ENCODE measurements at regions not wholly inside any gene's neighbourhood (a gene's known extent, or its start where the extent isn't known, plus 50 kb on each side); places are given as distances from the start of the nearest gene placed in this dataset.
"Not testable (repeated sequence)": the region's sequence is repeated elsewhere in the genome, so short reads cannot be mapped to it uniquely, and the experiment has no call there.

DNA sequence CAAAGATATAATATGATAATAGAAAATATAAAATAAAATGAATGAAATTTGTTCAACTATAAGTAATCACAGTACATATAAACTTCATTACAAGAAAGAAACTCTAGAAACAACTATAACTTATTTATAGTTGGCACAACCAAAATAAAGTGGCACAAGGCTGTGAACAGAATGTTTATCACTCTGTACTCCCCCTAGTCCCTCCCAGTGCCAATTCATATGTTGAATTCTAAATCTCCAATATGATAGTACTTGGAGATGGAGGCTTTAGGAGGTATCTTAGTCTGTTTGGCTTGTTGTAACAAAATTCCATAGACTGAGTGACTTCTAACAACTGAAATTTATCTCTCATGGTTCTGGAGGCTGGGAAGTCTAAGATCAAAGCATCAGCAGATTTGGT lies 145.0 kb upstream of the TMEM229A start:
- no peak for TF ChIP-seq EZH2 (IDR thresholded peaks at IDR 0.05; ENCODE audit: borderline replicate concordance, low read length)
- TF ChIP-seq, protein P1, sequence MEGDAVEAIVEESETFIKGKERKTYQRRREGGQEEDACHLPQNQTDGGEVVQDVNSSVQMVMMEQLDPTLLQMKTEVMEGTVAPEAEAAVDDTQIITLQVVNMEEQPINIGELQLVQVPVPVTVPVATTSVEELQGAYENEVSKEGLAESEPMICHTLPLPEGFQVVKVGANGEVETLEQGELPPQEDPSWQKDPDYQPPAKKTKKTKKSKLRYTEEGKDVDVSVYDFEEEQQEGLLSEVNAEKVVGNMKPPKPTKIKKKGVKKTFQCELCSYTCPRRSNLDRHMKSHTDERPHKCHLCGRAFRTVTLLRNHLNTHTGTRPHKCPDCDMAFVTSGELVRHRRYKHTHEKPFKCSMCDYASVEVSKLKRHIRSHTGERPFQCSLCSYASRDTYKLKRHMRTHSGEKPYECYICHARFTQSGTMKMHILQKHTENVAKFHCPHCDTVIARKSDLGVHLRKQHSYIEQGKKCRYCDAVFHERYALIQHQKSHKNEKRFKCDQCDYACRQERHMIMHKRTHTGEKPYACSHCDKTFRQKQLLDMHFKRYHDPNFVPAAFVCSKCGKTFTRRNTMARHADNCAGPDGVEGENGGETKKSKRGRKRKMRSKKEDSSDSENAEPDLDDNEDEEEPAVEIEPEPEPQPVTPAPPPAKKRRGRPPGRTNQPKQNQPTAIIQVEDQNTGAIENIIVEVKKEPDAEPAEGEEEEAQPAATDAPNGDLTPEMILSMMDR (IDR thresholded peaks at IDR 0.05; ENCODE audit: low read length), result no peak
- no peak overlapping the region for H3K4me3 ChIP-seq (ENCODE audit: low read depth, low read length, poor library complexity, severe bottlenecking)
- no peaks in the 10 kb centered on the region for H3F3A ChIP-seq (ENCODE audit: insufficient read depth, low read length)
- H3K4me2 ChIP-seq (ENCODE audit: low read length), result no peak overlapping the region
- no peaks in the 10 kb centered on the region for H3K4me1 ChIP-seq (ENCODE audit: insufficient read depth, low read length, severe bottlenecking)
- H3K9ac ChIP-seq (ENCODE audit: low read length), result no peak overlapping the region
- H3K9me3 ChIP-seq (ENCODE audit: low read length), result no peaks in the 10 kb centered on the region
- no peaks in the 10 kb centered on the region for H3K9me2 ChIP-seq (ENCODE audit: low read depth, low read length)
- H3K79me2 ChIP-seq (ENCODE audit: insufficient read depth, low read length), result no peaks in the 10 kb centered on the region
- H4K20me1 ChIP-seq (ENCODE audit: insufficient read depth, low read length), result no peaks in the 10 kb centered on the region
- no peak overlapping the region for H3K27ac ChIP-seq (ENCODE audit: low read depth, low read length, poor library complexity, severe bottlenecking)
- H2AFZ ChIP-seq (ENCODE audit: low read length), result no peak overlapping the region
- H3K36me3 ChIP-seq (ENCODE audit: insufficient read depth, low read length), result no peaks in the 10 kb centered on the region
- no peaks in the 10 kb centered on the region for H3K27me3 ChIP-seq (ENCODE audit: insufficient read depth, low read length)

DNA sequence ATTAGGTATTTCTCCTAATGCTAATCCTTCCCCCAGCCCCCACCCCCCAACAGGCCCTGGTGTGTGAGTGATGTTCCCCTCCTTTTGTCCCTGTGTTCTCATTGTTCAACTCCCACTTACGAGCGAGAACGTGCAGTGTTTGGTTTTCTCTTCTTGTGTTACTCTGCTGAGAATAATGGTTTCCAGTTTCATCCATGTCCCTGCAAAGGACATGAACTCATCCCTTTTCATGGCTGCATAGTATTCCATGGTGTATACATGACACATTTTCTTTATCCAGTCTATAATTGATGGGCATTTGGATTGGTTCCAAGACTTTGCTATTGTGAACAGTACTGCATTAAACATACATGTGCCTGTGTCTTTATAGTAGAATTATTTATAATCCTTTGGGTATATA lies 138.9 kb upstream of the TMEM229A start:
- not testable (repeated sequence) for H3K27ac ChIP-seq (ENCODE audit: low read depth, low read length, poor library complexity, severe bottlenecking); H4K20me1 ChIP-seq (ENCODE audit: insufficient read depth, low read length); H3K27me3 ChIP-seq (ENCODE audit: insufficient read depth, low read length); H3K9me2 ChIP-seq (ENCODE audit: low read depth, low read length); H3F3A ChIP-seq (ENCODE audit: insufficient read depth, low read length); H3K4me2 ChIP-seq (ENCODE audit: low read length); H3K36me3 ChIP-seq (ENCODE audit: insufficient read depth, low read length); H3K9ac ChIP-seq (ENCODE audit: low read length); H3K79me2 ChIP-seq (ENCODE audit: insufficient read depth, low read length); H3K4me1 ChIP-seq (ENCODE audit: insufficient read depth, low read length, severe bottlenecking); H3K9me3 ChIP-seq (ENCODE audit: low read length); H2AFZ ChIP-seq (ENCODE audit: low read length); H3K4me3 ChIP-seq (ENCODE audit: low read depth, low read length, poor library complexity, severe bottlenecking)

DNA sequence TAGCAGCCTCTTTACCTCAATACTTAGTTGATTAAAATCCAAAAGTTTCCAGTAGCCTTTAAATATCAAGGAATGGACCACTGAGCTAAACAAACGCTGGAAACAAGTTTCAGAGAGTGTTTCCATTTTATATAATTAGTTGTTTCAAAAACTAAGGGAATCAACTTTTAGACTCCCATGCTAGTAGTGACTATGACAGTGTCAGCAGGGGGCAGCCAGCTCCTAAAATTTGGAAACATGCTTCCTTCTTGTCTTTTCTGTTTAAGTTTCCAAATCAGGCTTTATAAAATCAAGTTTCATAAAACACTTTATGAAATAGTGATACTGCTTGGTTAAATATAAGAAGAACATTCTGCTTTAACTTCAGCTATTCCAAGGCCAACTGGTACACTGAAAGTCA lies 138.2 kb upstream of the TMEM229A start:
- Histone ChIP-seq H3F3A (ENCODE audit: insufficient read depth, low read length) (no peaks in the 10 kb centered on the region), H3K36me3 (ENCODE audit: insufficient read depth, low read length) (no peaks in the 10 kb centered on the region), H2AFZ (ENCODE audit: low read length) (no peak overlapping the region), H3K27ac (ENCODE audit: low read depth, low read length, poor library complexity, severe bottlenecking) (no peak overlapping the region), H3K9me2 (ENCODE audit: low read depth, low read length) (no peaks in the 10 kb centered on the region), H3K27me3 (ENCODE audit: insufficient read depth, low read length) (no peaks in the 10 kb centered on the region), H3K4me1 (ENCODE audit: insufficient read depth, low read length, severe bottlenecking) (no peaks in the 10 kb centered on the region), H3K4me3 (ENCODE audit: low read depth, low read length, poor library complexity, severe bottlenecking) (no peak overlapping the region), H4K20me1 (ENCODE audit: insufficient read depth, low read length) (no peaks in the 10 kb centered on the region), H3K9me3 (ENCODE audit: low read length) (no peaks in the 10 kb centered on the region), H3K79me2 (ENCODE audit: insufficient read depth, low read length) (no peaks in the 10 kb centered on the region), H3K4me2 (ENCODE audit: low read length) (no peak overlapping the region), H3K9ac (ENCODE audit: low read length) (no peak overlapping the region)
- no peak for TF ChIP-seq EZH2 (IDR thresholded peaks at IDR 0.05; ENCODE audit: borderline replicate concordance, low read length)
- TF ChIP-seq, protein P1 (IDR thresholded peaks at IDR 0.05; ENCODE audit: low read length), result peak; percentile 60

DNA sequence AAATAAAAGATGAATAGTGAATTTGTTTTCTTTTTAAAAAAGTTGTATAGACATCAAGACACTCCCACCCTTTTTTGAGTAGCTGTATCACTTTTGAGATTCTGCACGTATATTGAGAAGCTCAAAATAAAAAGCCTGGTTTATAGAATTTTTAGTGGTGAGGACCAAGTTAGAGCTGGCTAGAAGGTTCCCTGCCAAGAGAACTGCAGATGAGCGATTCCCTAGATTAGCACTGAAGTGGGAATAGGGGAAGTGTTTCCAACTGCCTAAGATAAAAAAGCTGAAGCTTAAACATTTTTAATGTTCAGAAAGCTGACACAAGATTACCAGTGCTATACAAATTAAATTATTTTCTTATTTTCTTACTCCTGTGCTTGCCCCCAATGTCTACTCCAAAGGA lies 135.7 kb upstream of the TMEM229A start:
- no peak overlapping the region for H3K27ac ChIP-seq (ENCODE audit: low read depth, low read length, poor library complexity, severe bottlenecking)
- H3K4me2 ChIP-seq (ENCODE audit: low read length), result no peak overlapping the region
- no peaks in the 10 kb centered on the region for H3K4me1 ChIP-seq (ENCODE audit: insufficient read depth, low read length, severe bottlenecking)
- H3K9ac ChIP-seq (ENCODE audit: low read length), result no peak overlapping the region
- H3K27me3 ChIP-seq (ENCODE audit: insufficient read depth, low read length), result no peaks in the 10 kb centered on the region
- no peaks in the 10 kb centered on the region for H3K79me2 ChIP-seq (ENCODE audit: insufficient read depth, low read length)
- H3K9me2 ChIP-seq (ENCODE audit: low read depth, low read length), result no peaks in the 10 kb centered on the region
- no peaks in the 10 kb centered on the region for H4K20me1 ChIP-seq (ENCODE audit: insufficient read depth, low read length)
- H3K4me3 ChIP-seq (ENCODE audit: low read depth, low read length, poor library complexity, severe bottlenecking), result no peak overlapping the region
- TF ChIP-seq, protein P1 (IDR thresholded peaks at IDR 0.05; ENCODE audit: low read length), result no peak
- TF ChIP-seq EZH2 (IDR thresholded peaks at IDR 0.05; ENCODE audit: borderline replicate concordance, low read length), result no peak
- no peaks in the 10 kb centered on the region for H3F3A ChIP-seq (ENCODE audit: insufficient read depth, low read length)
- H3K9me3 ChIP-seq (ENCODE audit: low read length), result no peaks in the 10 kb centered on the region
- no peak overlapping the region for H2AFZ ChIP-seq (ENCODE audit: low read length)
- H3K36me3 ChIP-seq (ENCODE audit: insufficient read depth, low read length), result no peaks in the 10 kb centered on the region

Measured in OCI-LY1 (cell line).